Frontal cortex (tissue), 3 donors: ENCODE measurements at regions not wholly inside any gene's neighbourhood (a gene's known extent, or its start where the extent isn't known, plus 50 kb on each side); places are given as distances from the start of the nearest gene placed in this dataset.

Experiments
- DNase-seq, 2 donors: peaks; one replicate each; pipeline ENCODE4 v3.0.0; 2012; ENCODE audit warnings: low spot score in 2 of 2
- FAIRE-seq: peaks from 2 replicates; lab custom pipeline; 2012; peaks lifted over from hg19 to GRCh38; lab: Jason Lieb, UNC
- donor health status: control.
- donor health status: control.
- donor health status: control.

GRCh38 chrX:97763391-97763790 lies 879.7 kb downstream of the RPA4 start:
- DNase-seq (no peak), FAIRE-seq (no peak)

GRCh38 chrX:97763981-97764380 lies 880.3 kb downstream of the RPA4 start:
- DNase-seq (no peak), FAIRE-seq (no peak)

- no peak for FAIRE-seq
- no peak for DNase-seq
Measured at GRCh38 chrX:97766501-97767095, 882.9 kb downstream of the RPA4 start.

- FAIRE-seq (no peak), DNase-seq (no peak)
Measured at GRCh38 chrX:97787311-97787710, 903.6 kb downstream of the RPA4 start.

- DNase-seq (no peak), FAIRE-seq (no peak)
Measured at GRCh38 chrX:97787849-97788248, 904.1 kb downstream of the RPA4 start.

- no peak for DNase-seq
- no peak for FAIRE-seq
Measured at GRCh38 chrX:97790850-97791249, 907.1 kb downstream of the RPA4 start.

GRCh38 chrX:97797076-97797475 lies 913.4 kb downstream of the RPA4 start:
- DNase-seq (no peak), FAIRE-seq (no peak)

GRCh38 chrX:97806238-97806637 lies 922.5 kb downstream of the RPA4 start:
- FAIRE-seq, result no peak
- no peak for DNase-seq

- DNase-seq (no peak), FAIRE-seq (no peak)
Measured at GRCh38 chrX:97806946-97807345, 923.2 kb downstream of the RPA4 start.

- no peak for FAIRE-seq
- no peak for DNase-seq
Measured at GRCh38 chrX:97820170-97820569, 936.5 kb downstream of the RPA4 start.

- DNase-seq (no peak), FAIRE-seq (no peak)
Measured at GRCh38 chrX:97828471-97828870, 944.8 kb downstream of the RPA4 start.

- no peak for DNase-seq
- FAIRE-seq, result no peak
Measured at GRCh38 chrX:97835969-97836368, 952.3 kb downstream of the RPA4 start.

- no peak for DNase-seq
- FAIRE-seq, result no peak
Measured at GRCh38 chrX:97841544-97842179, 958.0 kb downstream of the RPA4 start.

- FAIRE-seq, result no peak
- DNase-seq, result no peak
Measured at GRCh38 chrX:97842468-97843199, 958.9 kb downstream of the RPA4 start.

GRCh38 chrX:97843200-97843811 lies 959.6 kb downstream of the RPA4 start:
- no peak for FAIRE-seq

GRCh38 chrX:97844161-97844560 lies 960.5 kb downstream of the RPA4 start:
- no peak for FAIRE-seq

More at GRCh38 chrX:97843200-97843811, 959.6 kb downstream of the RPA4 start:
- no peak for DNase-seq

GRCh38 chrX:97844943-97845342 lies 961.2 kb downstream of the RPA4 start:
- no peak for DNase-seq
- no peak for FAIRE-seq

More at GRCh38 chrX:97844161-97844560, 960.5 kb downstream of the RPA4 start:
- DNase-seq, result no peak

GRCh38 chrX:97845451-97845850 lies 961.7 kb downstream of the RPA4 start:
- FAIRE-seq, result no peak
- no peak for DNase-seq

GRCh38 chrX:97846228-97846627 lies 962.5 kb downstream of the RPA4 start:
- FAIRE-seq (no peak), DNase-seq (no peak)

- DNase-seq (no peak), FAIRE-seq (no peak)
Measured at GRCh38 chrX:97846718-97847237, 963.1 kb downstream of the RPA4 start.
